Testis (tissue), 2 donors: ENCODE measurements at regions not wholly inside any gene's neighbourhood (a gene's known extent, or its start where the extent isn't known, plus 50 kb on each side); places are given as distances from the start of the nearest gene placed in this dataset.

Experiments
- POLR2A ChIP-seq: fragments of 450-650 bp; IDR thresholded peaks from one replicate; pipeline ENCODE4 v1.6.1; 2017; ENCODE audit warnings: antibody characterized with exemption, mild to moderate bottlenecking, moderate library complexity
- TF ChIP-seq, protein P1 (sequence below), 3 experiments: fragments of 450-650 bp in 2 of 3; fragments of 200-600 bp in 1 of 3; sonication (generic) in 1 of 3; IDR thresholded peaks; one replicate each; pipeline ENCODE4 v1.5.1; 2016 to 2019; ENCODE audit warnings: antibody characterized with exemption in 3 of 3, mild to moderate bottlenecking in 2 of 3, moderate library complexity in 1 of 3

DNA sequence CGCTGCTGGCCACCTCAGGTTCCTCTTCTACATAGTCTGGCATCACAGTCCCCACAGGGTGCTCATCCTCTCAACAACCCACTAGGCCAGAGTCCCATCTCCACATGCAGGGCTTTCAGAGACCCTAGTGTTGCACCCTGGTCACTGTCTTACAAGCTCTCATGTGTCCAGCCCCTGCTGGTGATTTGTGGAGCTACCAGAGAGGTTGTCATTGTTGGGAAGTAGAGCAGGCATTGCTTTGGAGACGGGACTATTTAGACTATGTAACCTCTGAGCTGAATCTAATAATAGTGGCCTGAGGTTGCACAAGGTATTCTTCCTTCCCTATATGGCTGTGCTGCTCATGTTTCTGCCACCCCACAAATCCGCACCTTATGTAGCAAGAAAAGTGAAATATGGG, 135.3 kb upstream of the VWC2 start:
- TF ChIP-seq, protein P1, sequence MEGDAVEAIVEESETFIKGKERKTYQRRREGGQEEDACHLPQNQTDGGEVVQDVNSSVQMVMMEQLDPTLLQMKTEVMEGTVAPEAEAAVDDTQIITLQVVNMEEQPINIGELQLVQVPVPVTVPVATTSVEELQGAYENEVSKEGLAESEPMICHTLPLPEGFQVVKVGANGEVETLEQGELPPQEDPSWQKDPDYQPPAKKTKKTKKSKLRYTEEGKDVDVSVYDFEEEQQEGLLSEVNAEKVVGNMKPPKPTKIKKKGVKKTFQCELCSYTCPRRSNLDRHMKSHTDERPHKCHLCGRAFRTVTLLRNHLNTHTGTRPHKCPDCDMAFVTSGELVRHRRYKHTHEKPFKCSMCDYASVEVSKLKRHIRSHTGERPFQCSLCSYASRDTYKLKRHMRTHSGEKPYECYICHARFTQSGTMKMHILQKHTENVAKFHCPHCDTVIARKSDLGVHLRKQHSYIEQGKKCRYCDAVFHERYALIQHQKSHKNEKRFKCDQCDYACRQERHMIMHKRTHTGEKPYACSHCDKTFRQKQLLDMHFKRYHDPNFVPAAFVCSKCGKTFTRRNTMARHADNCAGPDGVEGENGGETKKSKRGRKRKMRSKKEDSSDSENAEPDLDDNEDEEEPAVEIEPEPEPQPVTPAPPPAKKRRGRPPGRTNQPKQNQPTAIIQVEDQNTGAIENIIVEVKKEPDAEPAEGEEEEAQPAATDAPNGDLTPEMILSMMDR (IDR thresholded peaks at IDR 0.05), result no peak
- TF ChIP-seq POLR2A, result no peak
